ENCODE measurements at regions not wholly inside any gene's neighbourhood (a gene's known extent, or its start where the extent isn't known, plus 50 kb on each side); places are given as distances from the start of the nearest gene placed in this dataset.

DNA sequence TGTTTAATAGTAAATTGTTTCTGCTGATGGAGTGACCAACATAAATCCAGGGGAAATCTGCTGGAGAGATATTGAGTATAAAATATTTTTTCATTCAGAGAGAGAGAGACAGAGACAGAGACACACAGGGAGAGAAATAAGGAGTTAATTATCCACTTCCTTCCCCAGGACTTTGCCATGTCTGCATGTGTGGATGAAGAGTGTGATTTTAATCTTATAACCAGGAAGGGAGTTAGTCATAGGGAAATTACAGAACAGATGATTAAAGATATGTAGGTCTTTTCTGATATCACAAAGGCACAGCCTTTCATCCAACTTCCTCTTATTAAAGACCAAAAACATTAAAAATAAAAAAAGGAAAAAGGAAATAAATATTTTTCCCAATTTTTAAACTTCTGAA, 526.3 kb downstream of the SPRY1 start:
- TF ChIP-seq CTCF (optimal IDR thresholded peaks at IDR 0.05 in 1 of 3, IDR thresholded peaks at IDR 0.05 in 1 of 3, conservative IDR thresholded peaks at IDR 0.05 in 1 of 3; ENCODE audit: extremely low read depth in 1 of 3, insufficient read depth in 2 of 3, low read length in 3 of 3), result no peak
- TF ChIP-seq EZH2 (IDR thresholded peaks at IDR 0.05; ENCODE audit: low read length), result no peak
- Histone ChIP-seq H3K79me2 (ENCODE audit: control insufficient read depth, insufficient read depth, low read length) (no peaks in the 10 kb centered on the region), H3K4me1 (ENCODE audit: control insufficient read depth, extremely low read depth, insufficient read depth, low read length) (no peaks in the 10 kb centered on the region), H3K27ac (ENCODE audit: control insufficient read depth, insufficient read depth, low read length) (no peak overlapping the region), H3K9ac (ENCODE audit: control insufficient read depth, extremely low read depth, insufficient read depth, low read length) (no peak overlapping the region), H3K4me3 (ENCODE audit: control insufficient read depth in 2 of 3, extremely low read depth in 1 of 3, insufficient read depth in 2 of 3, low read depth in 1 of 3, low read length in 3 of 3) (no peak overlapping the region), H4K20me1 (ENCODE audit: control insufficient read depth, extremely low read depth, insufficient read depth, low read length) (no peaks in the 10 kb centered on the region), H3K36me3 (ENCODE audit: control insufficient read depth in 2 of 2, extremely low read depth in 1 of 2, insufficient read depth in 2 of 2, low read length in 2 of 2) (no peaks in the 10 kb centered on the region), H3K9me1 (ENCODE audit: control insufficient read depth, extremely low read depth, insufficient read depth, low read length) (no peaks in the 10 kb centered on the region), H3K4me2 (ENCODE audit: control insufficient read depth, extremely low read depth, insufficient read depth, low read depth, low read length) (no peak overlapping the region), H3K27me3 (ENCODE audit: control insufficient read depth, extremely low read depth, insufficient read depth, low read length) (no peaks in the 10 kb centered on the region), H2AFZ (ENCODE audit: control insufficient read depth, low read length) (peak overlapping the region; percentile 41), H3K9me3 (ENCODE audit: control insufficient read depth, low read depth, low read length) (no peaks in the 10 kb centered on the region)
- dilution Hi-C loops (cut with MboI; ENCODE audit: extremely low pct_ligation_motif_present, low sequenced_read_pairs), result no loop called here
- DNase-seq (ENCODE audit: low read depth, low spot score), result no peak
- FAIRE-seq, result no peak

GRCh38 chr4:123924536-123924935, 527.9 kb downstream of the SPRY1 start:
- H3K4me2 ChIP-seq (ENCODE audit: control insufficient read depth, extremely low read depth, insufficient read depth, low read depth, low read length), result no peak overlapping the region
- dilution Hi-C loops (cut with MboI; ENCODE audit: extremely low pct_ligation_motif_present, low sequenced_read_pairs), result no loop called here
- no peaks in the 10 kb centered on the region for H3K9me3 ChIP-seq (ENCODE audit: control insufficient read depth, low read depth, low read length)
- FAIRE-seq (no peak), DNase-seq (ENCODE audit: low read depth, low spot score) (no peak)
- H3K4me1 ChIP-seq (ENCODE audit: control insufficient read depth, extremely low read depth, insufficient read depth, low read length), result no peaks in the 10 kb centered on the region
- H3K9me1 ChIP-seq (ENCODE audit: control insufficient read depth, extremely low read depth, insufficient read depth, low read length), result no peaks in the 10 kb centered on the region
- no peaks in the 10 kb centered on the region for H4K20me1 ChIP-seq (ENCODE audit: control insufficient read depth, extremely low read depth, insufficient read depth, low read length)
- TF ChIP-seq CTCF (optimal IDR thresholded peaks at IDR 0.05 in 1 of 3, IDR thresholded peaks at IDR 0.05 in 1 of 3, conservative IDR thresholded peaks at IDR 0.05 in 1 of 3; ENCODE audit: extremely low read depth in 1 of 3, insufficient read depth in 2 of 3, low read length in 3 of 3), result no peak
- no peak for TF ChIP-seq EZH2 (IDR thresholded peaks at IDR 0.05; ENCODE audit: low read length)
- no peak overlapping the region for H3K27ac ChIP-seq (ENCODE audit: control insufficient read depth, insufficient read depth, low read length)
- no peaks in the 10 kb centered on the region for H3K79me2 ChIP-seq (ENCODE audit: control insufficient read depth, insufficient read depth, low read length)
- no peak overlapping the region for H3K4me3 ChIP-seq (ENCODE audit: control insufficient read depth in 2 of 3, extremely low read depth in 1 of 3, insufficient read depth in 2 of 3, low read depth in 1 of 3, low read length in 3 of 3)
- no peak overlapping the region for H3K9ac ChIP-seq (ENCODE audit: control insufficient read depth, extremely low read depth, insufficient read depth, low read length)
- H3K27me3 ChIP-seq (ENCODE audit: control insufficient read depth, extremely low read depth, insufficient read depth, low read length), result no peaks in the 10 kb centered on the region
- no peak overlapping the region for H2AFZ ChIP-seq (ENCODE audit: control insufficient read depth, low read length)
- H3K36me3 ChIP-seq (ENCODE audit: control insufficient read depth in 2 of 2, extremely low read depth in 1 of 2, insufficient read depth in 2 of 2, low read length in 2 of 2), result no peaks in the 10 kb centered on the region
